A549 (cell line): ENCODE measurements at regions not wholly inside any gene's neighbourhood (a gene's known extent, or its start where the extent isn't known, plus 50 kb on each side); places are given as distances from the start of the nearest gene placed in this dataset.

Experiments
- ATAC-seq, 2 experiments: fragments of 200-7000 bp in 1 of 2; fragments of >200 bp in 1 of 2; cut with Nextera tagmentation in 1 of 2; cut with Tn5 transposase in 1 of 2; 3 replicates each; pipeline versions ENCODE4 v1.8.0 to v1.9.1; 2018 to 2020; ENCODE audit warnings: mild to moderate bottlenecking in 1 of 2, moderate library complexity in 1 of 2
- CTCF ChIA-PET: fragments of 300-600 bp; sonication (Branson Sonifier 250); formaldehyde crosslinking; extraction: SDS; loops from one replicate; lab custom pipeline; 2021; ENCODE audit warnings: antibody characterized with exemption, inconsistent platforms; lab: Yijun Ruan, JAX
- POLR2A ChIA-PET: fragments of 350-600 bp; formaldehyde crosslinking; extraction: SDS; loops from one replicate; lab custom pipeline; 2021; ENCODE audit warnings: antibody characterized with exemption, inconsistent platforms; lab: Yijun Ruan, JAX
- DNase-seq, 2 experiments: peaks; one replicate each; pipeline versions ENCODE4 v3.0.0 to v3.0.0-alpha.2; 2011 to 2016; ENCODE audit warnings: low read depth in 1 of 2, low spot score in 1 of 2
- FAIRE-seq: peaks from 2 replicates; lab custom pipeline; 2011; peaks lifted over from hg19 to GRCh38; lab: Jason Lieb, UNC
- H3K27ac ChIP-seq, 2 experiments: fragments of >200 bp; sonication (Bioruptor Twin); formaldehyde crosslinking; 3 replicates each; pipeline ENCODE4 v1.5.1; 2016 to 2017
- H3K4me1 ChIP-seq: fragments of >200 bp; sonication (Bioruptor Twin); formaldehyde crosslinking; 3 replicates; pipeline ENCODE4 v1.6.1; 2016
- H3K4me2 ChIP-seq: fragments of >200 bp; sonication (Bioruptor Twin); formaldehyde crosslinking; 3 replicates; pipeline ENCODE4 v1.6.1; 2016
- H3K4me3 ChIP-seq: fragments of >200 bp; sonication (Bioruptor Twin); formaldehyde crosslinking; 3 replicates; pipeline ENCODE4 v1.5.1; 2016
- H3K9me3 ChIP-seq: fragments of >200 bp; sonication (Bioruptor Twin); formaldehyde crosslinking; 3 replicates; pipeline ENCODE4 v1.6.1; 2016
- BHLHE40 ChIP-seq: IDR thresholded peaks from 2 replicates; pipeline ENCODE4 v1.6.1; 2012; ENCODE audit warnings: low read depth, low read length, inconsistent platforms
- CEBPB ChIP-seq, 2 experiments: fragments of >200 bp in 1 of 2; sonication (Bioruptor Twin) in 1 of 2; formaldehyde crosslinking in 1 of 2; IDR thresholded peaks; 2 replicates each; pipeline ENCODE4 v1.6.1; 2012 to 2016
- CTCF ChIP-seq: fragments of >200 bp; sonication (Bioruptor Twin); formaldehyde crosslinking; IDR thresholded peaks from 3 replicates; pipeline ENCODE4 v1.5.1; 2016
- EHF ChIP-seq: fragments of 250-450 bp; sonication (Bioruptor Pico); IDR thresholded peaks from 2 replicates; pipeline ENCODE4 v1.5.0; 2020; ENCODE audit warnings: mild to moderate bottlenecking
- ESRRA ChIP-seq: fragments of 150-350 bp; IDR thresholded peaks from 2 replicates; pipeline ENCODE4 v1.6.1; 2014; ENCODE audit warnings: mild to moderate bottlenecking, low read length, borderline replicate concordance
- FOSB ChIP-seq: fragments of 250-450 bp; sonication (Bioruptor Pico); IDR thresholded peaks from 2 replicates; pipeline ENCODE4 v1.5.0; 2020; ENCODE audit warnings: mild to moderate bottlenecking, moderate library complexity
- FOXS1 ChIP-seq: fragments of 250-450 bp; sonication (Bioruptor Pico); IDR thresholded peaks from 2 replicates; pipeline ENCODE4 v1.5.0; 2020; ENCODE audit warnings: mild to moderate bottlenecking, moderate library complexity
- HOXB13 ChIP-seq: fragments of 250-450 bp; sonication (Bioruptor Pico); IDR thresholded peaks from 2 replicates; pipeline ENCODE4 v1.5.0; 2020; ENCODE audit warnings: low read depth, mild to moderate bottlenecking, moderate library complexity
- HOXB5 ChIP-seq: fragments of 250-450 bp; sonication (Bioruptor Pico); IDR thresholded peaks from 2 replicates; pipeline ENCODE4 v1.5.0; 2020; ENCODE audit warnings: mild to moderate bottlenecking, moderate library complexity
- JUN ChIP-seq, 2 experiments: fragments of >200 bp; sonication (Bioruptor Twin); formaldehyde crosslinking; IDR thresholded peaks; 2 replicates in 1 of 2; 3 replicates in 1 of 2; pipeline ENCODE4 v1.6.1; 2016 to 2017
- JUNB ChIP-seq: fragments of >200 bp; sonication (Bioruptor Twin); formaldehyde crosslinking; IDR thresholded peaks from 2 replicates; pipeline ENCODE4 v1.6.1; 2016
- KDM5A ChIP-seq: fragments of 200-600 bp; sonication (generic); IDR thresholded peaks from 2 replicates; pipeline ENCODE4 v1.6.1; 2016; ENCODE audit warnings: antibody characterized with exemption, mild to moderate bottlenecking
- MAZ ChIP-seq: fragments of 150-350 bp; IDR thresholded peaks from 2 replicates; pipeline ENCODE4 v1.6.1; 2014; ENCODE audit warnings: antibody characterized with exemption, low read depth, low read length, borderline replicate concordance
- MYC ChIP-seq: IDR thresholded peaks from 2 replicates; pipeline ENCODE4 v1.6.1; 2012; ENCODE audit warnings: mild to moderate bottlenecking, inconsistent platforms, low read length, improper control_type of control experiment, borderline replicate concordance
- NR3C1 ChIP-seq: fragments of >200 bp; sonication (Bioruptor Twin); formaldehyde crosslinking; IDR thresholded peaks from 3 replicates; pipeline ENCODE4 v1.6.1; 2017
- PBX3 ChIP-seq: IDR thresholded peaks from 2 replicates; pipeline ENCODE4 v1.6.1; 2012
- POLR2A ChIP-seq: IDR thresholded peaks from 2 replicates; pipeline ENCODE4 v1.6.1; 2012; ENCODE audit warnings: mild to moderate bottlenecking, low read length
- RAD21 ChIP-seq, 2 experiments: fragments of >200 bp in 1 of 2; sonication (Bioruptor Twin) in 1 of 2; formaldehyde crosslinking in 1 of 2; IDR thresholded peaks in 1 of 2; conservative IDR thresholded peaks in 1 of 2; 2 replicates in 1 of 2; 3 replicates in 1 of 2; pipeline ENCODE4 v1.6.1; 2012 to 2018; ENCODE audit warnings: inconsistent platforms in 1 of 2
- RARB ChIP-seq: fragments of 250-450 bp; sonication (Bioruptor Pico); IDR thresholded peaks from 2 replicates; pipeline ENCODE4 v1.8.0; 2021; ENCODE audit warnings: mild to moderate bottlenecking, moderate library complexity
- RFX5 ChIP-seq: fragments of 450-650 bp; IDR thresholded peaks from 2 replicates; pipeline ENCODE4 v1.7.1; 2014; ENCODE audit warnings: antibody characterized with exemption, mild to moderate bottlenecking, moderate library complexity
- RNF2 ChIP-seq: fragments of 200-600 bp; sonication (generic); IDR thresholded peaks from 2 replicates; pipeline ENCODE4 v1.6.1; 2016; ENCODE audit warnings: low read depth, mild to moderate bottlenecking, antibody characterized with exemption, moderate library complexity, borderline replicate concordance
- SMC3 ChIP-seq: fragments of >200 bp; sonication (Bioruptor Twin); formaldehyde crosslinking; IDR thresholded peaks from 3 replicates; pipeline ENCODE4 v1.6.1; 2018; ENCODE audit warnings: inconsistent platforms
- SREBF2 ChIP-seq: fragments of 450-650 bp; IDR thresholded peaks from 2 replicates; pipeline ENCODE4 v1.6.1; 2014; ENCODE audit warnings: mild to moderate bottlenecking, moderate library complexity
- TFCP2L1 ChIP-seq: fragments of 250-450 bp; sonication (Bioruptor Pico); IDR thresholded peaks from 2 replicates; pipeline ENCODE4 v1.5.0; 2021; ENCODE audit warnings: mild to moderate bottlenecking
- ZNF302 ChIP-seq: fragments of 250-450 bp; sonication (Bioruptor Pico); IDR thresholded peaks from 2 replicates; pipeline ENCODE4 v1.9.0; 2021; ENCODE audit warnings: inconsistent platforms, mild to moderate bottlenecking, moderate library complexity
- ZSCAN20 ChIP-seq: fragments of 250-450 bp; sonication (Bioruptor Pico); IDR thresholded peaks from 2 replicates; pipeline ENCODE4 v1.8.0; 2022; ENCODE audit warnings: mild to moderate bottlenecking, moderate library complexity
- WGBS: methylation state at CpG from one replicate; pipeline ENCODE4 v1.1.6; 2017; ENCODE audit errors: missing lambda C conversion rate; 5-methylcytosine and 5-hydroxymethylcytosine counted together
- TF ChIP-seq, protein P1 (sequence below): fragments of 250-450 bp; sonication (Bioruptor Pico); IDR thresholded peaks from 2 replicates; pipeline ENCODE4 v1.5.0; 2021; ENCODE audit warnings: mild to moderate bottlenecking, moderate library complexity, borderline replicate concordance
- TF ChIP-seq, protein P2 (sequence below): fragments of 250-450 bp; sonication (Bioruptor Pico); IDR thresholded peaks from 2 replicates; pipeline ENCODE4 v1.5.0; 2020; ENCODE audit warnings: low read depth, mild to moderate bottlenecking, moderate library complexity
- TF ChIP-seq, protein P3 (sequence below): IDR thresholded peaks from 2 replicates; pipeline ENCODE4 v1.6.1; 2012; ENCODE audit warnings: low read depth, borderline replicate concordance
- TF ChIP-seq, protein P4 (sequence below): fragments of 450-650 bp; IDR thresholded peaks from 2 replicates; pipeline ENCODE4 v1.6.1; 2014; ENCODE audit warnings: antibody characterized with exemption

GRCh38 chr10:78905015-78905956 lies 163.5 kb upstream of the ZMIZ1 start:
- Histone ChIP-seq H3K27ac (no peak overlapping the region), H3K9me3 (no peaks in the 10 kb centered on the region), H3K4me1 (no peaks in the 10 kb centered on the region), H3K4me2 (no peak overlapping the region), H3K4me3 (no peak overlapping the region)
- FAIRE-seq (no peak), ATAC-seq (no peak), DNase-seq (no peak)
- TF ChIP-seq RARB (CRISPR knock-in tag), result no peak
- no peak for TF ChIP-seq HOXB13 (CRISPR knock-in tag)
- no peak for TF ChIP-seq MYC
- TF ChIP-seq POLR2A, result no peak
- TF ChIP-seq KDM5A, result no peak
- TF ChIP-seq NR3C1, result no peak
- TF ChIP-seq, protein P1, sequence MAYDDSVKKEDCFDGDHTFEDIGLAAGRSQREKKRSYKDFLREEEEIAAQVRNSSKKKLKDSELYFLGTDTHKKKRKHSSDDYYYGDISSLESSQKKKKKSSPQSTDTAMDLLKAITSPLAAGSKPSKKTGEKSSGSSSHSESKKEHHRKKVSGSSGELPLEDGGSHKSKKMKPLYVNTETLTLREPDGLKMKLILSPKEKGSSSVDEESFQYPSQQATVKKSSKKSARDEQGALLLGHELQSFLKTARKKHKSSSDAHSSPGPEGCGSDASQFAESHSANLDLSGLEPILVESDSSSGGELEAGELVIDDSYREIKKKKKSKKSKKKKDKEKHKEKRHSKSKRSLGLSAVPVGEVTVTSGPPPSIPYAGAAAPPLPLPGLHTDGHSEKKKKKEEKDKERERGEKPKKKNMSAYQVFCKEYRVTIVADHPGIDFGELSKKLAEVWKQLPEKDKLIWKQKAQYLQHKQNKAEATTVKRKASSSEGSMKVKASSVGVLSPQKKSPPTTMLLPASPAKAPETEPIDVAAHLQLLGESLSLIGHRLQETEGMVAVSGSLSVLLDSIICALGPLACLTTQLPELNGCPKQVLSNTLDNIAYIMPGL, result no peak
- TF ChIP-seq RNF2, result no peak
- TF ChIP-seq, protein P2, sequence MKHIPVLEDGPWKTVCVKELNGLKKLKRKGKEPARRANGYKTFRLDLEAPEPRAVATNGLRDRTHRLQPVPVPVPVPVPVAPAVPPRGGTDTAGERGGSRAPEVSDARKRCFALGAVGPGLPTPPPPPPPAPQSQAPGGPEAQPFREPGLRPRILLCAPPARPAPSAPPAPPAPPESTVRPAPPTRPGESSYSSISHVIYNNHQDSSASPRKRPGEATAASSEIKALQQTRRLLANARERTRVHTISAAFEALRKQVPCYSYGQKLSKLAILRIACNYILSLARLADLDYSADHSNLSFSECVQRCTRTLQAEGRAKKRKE, result no peak
- no peak for TF ChIP-seq FOXS1 (CRISPR knock-in tag)
- no peak for TF ChIP-seq MAZ
- TF ChIP-seq TFCP2L1 (CRISPR knock-in tag), result no peak
- TF ChIP-seq CTCF, result no peak
- TF ChIP-seq RAD21 (conservative IDR thresholded peaks at IDR 0.05 in 1 of 2, IDR thresholded peaks at IDR 0.05 in 1 of 2), result no peak
- no peak for TF ChIP-seq FOSB (CRISPR knock-in tag)
- TF ChIP-seq JUNB, result no peak
- TF ChIP-seq ZSCAN20 (CRISPR knock-in tag), result no peak
- no peak for TF ChIP-seq EHF (CRISPR knock-in tag)
- no peak for TF ChIP-seq BHLHE40
- CTCF ChIA-PET, result interaction anchor here (0.6 to 1.8 kb wide), 2 partner anchors 10 to 69 kb away, joined by 3 to 6 read pairs; no protein-coding TSS in a partner anchor
- POLR2A ChIA-PET, result no interaction called here
- 58% methylated on average over 11 of the region's 12 CpGs for WGBS

- Histone ChIP-seq H3K9me3 (no peaks in the 10 kb centered on the region), H3K4me1 (no peaks in the 10 kb centered on the region), H3K27ac (no peak overlapping the region), H3K4me2 (no peak overlapping the region), H3K4me3 (no peak overlapping the region)
- ChIA-PET POLR2A (no interaction called here), CTCF (interaction anchor here (0.6 to 1.8 kb wide), 2 partner anchors 11 to 70 kb away, joined by 3 to 6 read pairs; no protein-coding TSS in a partner anchor)
- 81% methylated on average over 10 of the region's 11 CpGs for WGBS
- DNase-seq (no peak), FAIRE-seq (no peak), ATAC-seq (no peak)
- TF ChIP-seq, protein P3, sequence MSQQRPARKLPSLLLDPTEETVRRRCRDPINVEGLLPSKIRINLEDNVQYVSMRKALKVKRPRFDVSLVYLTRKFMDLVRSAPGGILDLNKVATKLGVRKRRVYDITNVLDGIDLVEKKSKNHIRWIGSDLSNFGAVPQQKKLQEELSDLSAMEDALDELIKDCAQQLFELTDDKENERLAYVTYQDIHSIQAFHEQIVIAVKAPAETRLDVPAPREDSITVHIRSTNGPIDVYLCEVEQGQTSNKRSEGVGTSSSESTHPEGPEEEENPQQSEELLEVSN, result no peak
- no peak for TF ChIP-seq JUN (IDR thresholded peaks at IDR 0.05)
- TF ChIP-seq SREBF2, result no peak
- no peak for TF ChIP-seq KDM5A
- no peak for TF ChIP-seq RAD21 (conservative IDR thresholded peaks at IDR 0.05 in 1 of 2, IDR thresholded peaks at IDR 0.05 in 1 of 2)
- no peak for TF ChIP-seq CEBPB (IDR thresholded peaks at IDR 0.05)
- no peak for TF ChIP-seq SMC3
- no peak for TF ChIP-seq HOXB13 (CRISPR knock-in tag)
- TF ChIP-seq MAZ, result no peak
- TF ChIP-seq HOXB5 (CRISPR knock-in tag), result no peak
- TF ChIP-seq, protein P2, result no peak
- no peak for TF ChIP-seq ZNF302 (CRISPR knock-in tag)
- no peak for TF ChIP-seq RFX5
- no peak for TF ChIP-seq ESRRA
- TF ChIP-seq, protein P4, sequence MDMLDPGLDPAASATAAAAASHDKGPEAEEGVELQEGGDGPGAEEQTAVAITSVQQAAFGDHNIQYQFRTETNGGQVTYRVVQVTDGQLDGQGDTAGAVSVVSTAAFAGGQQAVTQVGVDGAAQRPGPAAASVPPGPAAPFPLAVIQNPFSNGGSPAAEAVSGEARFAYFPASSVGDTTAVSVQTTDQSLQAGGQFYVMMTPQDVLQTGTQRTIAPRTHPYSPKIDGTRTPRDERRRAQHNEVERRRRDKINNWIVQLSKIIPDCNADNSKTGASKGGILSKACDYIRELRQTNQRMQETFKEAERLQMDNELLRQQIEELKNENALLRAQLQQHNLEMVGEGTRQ, result no peak
- no peak for TF ChIP-seq PBX3
These were observed 162.8 kb upstream of the ZMIZ1 start for GRCh38 chr10:78905957-78906308.
